RWPE2 (cell line): ENCODE measurements at regions not wholly inside any gene's neighbourhood (a gene's known extent, or its start where the extent isn't known, plus 50 kb on each side); places are given as distances from the start of the nearest gene placed in this dataset.
A peak's percentile ranks its signal among the peaks of the same experiment; 100 is the strongest.

Source experiments
- ATAC-seq: fragments of 200-7000 bp; cut with Tn5 transposase; 3 replicates; pipeline ENCODE4 v1.9.1; 2021; ENCODE audit warnings: low read depth
- DNase-seq: peaks from one replicate; pipeline ENCODE4 v3.0.0-alpha.2; 2020; ENCODE audit warnings: low spot score
- H3K27ac ChIP-seq: fragments of 450-650 bp; 2 replicates; pipeline ENCODE4 v1.5.1; 2017; ENCODE audit warnings: mild to moderate bottlenecking; ENCODE audit not compliant: poor library complexity, severe bottlenecking
- H3K27me3 ChIP-seq: fragments of 250-450 bp; sonication (Bioruptor Pico); 2 replicates; pipeline ENCODE4 v1.5.1; 2021; ENCODE audit warnings: mild to moderate bottlenecking, moderate library complexity; ENCODE audit not compliant: insufficient read depth, poor library complexity, severe bottlenecking
- H3K36me3 ChIP-seq: fragments of 250-450 bp; sonication (Bioruptor Pico); 2 replicates; pipeline ENCODE4 v1.5.1; 2020; ENCODE audit warnings: low read depth, mild to moderate bottlenecking, moderate library complexity
- H3K4me1 ChIP-seq: fragments of 250-450 bp; sonication (Bioruptor Pico); 2 replicates; pipeline ENCODE4 v1.5.1; 2021; ENCODE audit warnings: mild to moderate bottlenecking, moderate library complexity; ENCODE audit not compliant: insufficient read depth, poor library complexity, severe bottlenecking
- H3K4me3 ChIP-seq: fragments of 250-450 bp; sonication (Bioruptor Pico); 2 replicates; pipeline ENCODE4 v1.5.1; 2021; ENCODE audit warnings: mild to moderate bottlenecking, moderate library complexity; ENCODE audit not compliant: severe bottlenecking
- H3K9me3 ChIP-seq: fragments of 250-450 bp; sonication (Bioruptor Pico); 2 replicates; pipeline ENCODE4 v1.5.1; 2021; ENCODE audit warnings: mild to moderate bottlenecking, moderate library complexity; ENCODE audit not compliant: severe bottlenecking
- CTCF ChIP-seq: fragments of 450-650 bp; IDR thresholded peaks from one replicate; pipeline ENCODE4 v1.5.1; 2017; ENCODE audit warnings: mild to moderate bottlenecking, moderate library complexity; ENCODE audit not compliant: poor library complexity, severe bottlenecking

GRCh38 chr5:156093024-156093423, 233.9 kb upstream of the SGCD start:
- Histone ChIP-seq H3K27me3 (no peaks in the 10 kb centered on the region), H3K4me3 (no peak overlapping the region), H3K4me1 (no peaks in the 10 kb centered on the region), H3K27ac (no peak overlapping the region), H3K36me3 (no peaks in the 10 kb centered on the region; the same call in 1 of the 2 replicates), H3K9me3 (no peaks in the 10 kb centered on the region)
- DNase-seq = no peak
- no peak for ATAC-seq
- TF ChIP-seq CTCF = no peak

DNA sequence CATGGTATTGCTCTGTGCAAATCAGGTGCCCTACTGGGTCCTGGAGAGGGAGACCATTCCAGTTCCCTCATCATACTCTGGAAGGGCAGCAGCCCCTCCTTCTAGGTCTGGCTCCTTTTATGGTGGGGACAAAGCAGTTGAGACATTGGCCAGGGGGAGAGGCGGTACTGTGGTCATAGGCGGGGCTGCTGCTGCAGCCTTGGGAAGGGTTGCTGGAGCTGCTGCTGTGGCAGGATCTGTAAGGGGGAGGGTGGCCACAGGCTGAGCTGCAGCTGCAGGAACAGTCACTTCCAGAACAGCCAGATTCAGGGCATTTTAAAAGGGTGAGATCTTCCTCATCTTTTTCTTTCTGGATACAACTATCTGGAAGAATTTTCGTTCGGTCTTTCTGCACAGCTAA, 233.0 kb upstream of the SGCD start:
- Histone ChIP-seq H3K4me1 (no peaks in the 10 kb centered on the region), H3K4me3 (no peak overlapping the region), H3K36me3 (no peaks in the 10 kb centered on the region; the same call in 1 of the 2 replicates), H3K9me3 (no peaks in the 10 kb centered on the region), H3K27me3 (no peaks in the 10 kb centered on the region), H3K27ac (no peak overlapping the region)
- TF ChIP-seq CTCF = no peak
- ATAC-seq (no peak), DNase-seq (no peak)

- ATAC-seq (no peak), DNase-seq (no peak)
- H3K36me3 ChIP-seq = no peaks in the 10 kb centered on the region; the same call in 1 of the 2 replicates
- no peak overlapping the region for H3K27ac ChIP-seq
- H3K27me3 ChIP-seq = no peaks in the 10 kb centered on the region
- H3K4me3 ChIP-seq = no peak overlapping the region
- no peaks in the 10 kb centered on the region for H3K4me1 ChIP-seq
- H3K9me3 ChIP-seq = peaks cover 2% of the 10 kb centered on the region
- no peak for TF ChIP-seq CTCF
Measured at GRCh38 chr5:156095709-156096241, 231.2 kb upstream of the SGCD start.

DNA sequence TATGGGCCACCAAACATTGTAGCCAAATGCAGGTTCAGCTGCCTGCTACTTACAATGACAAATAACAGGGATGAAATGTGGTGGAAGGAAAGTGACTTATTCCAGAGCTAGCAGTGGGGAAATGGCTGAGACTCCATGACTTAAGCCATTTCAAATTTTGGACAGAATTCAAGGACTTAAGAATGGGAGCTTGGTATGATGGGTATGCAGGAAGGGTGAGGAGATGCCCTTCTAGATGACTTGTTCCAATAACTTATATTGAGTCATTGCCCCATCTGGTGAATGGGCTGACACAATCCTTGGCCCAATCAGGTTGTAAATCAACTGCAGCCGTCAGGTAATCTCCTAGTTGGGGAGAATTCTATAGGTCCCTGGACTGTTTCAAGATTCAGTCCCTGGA, 230.7 kb upstream of the SGCD start:
- peak; percentile 31; the same call in 1 of the 3 replicates for ATAC-seq
- no peak for DNase-seq
- TF ChIP-seq CTCF = no peak

DNA sequence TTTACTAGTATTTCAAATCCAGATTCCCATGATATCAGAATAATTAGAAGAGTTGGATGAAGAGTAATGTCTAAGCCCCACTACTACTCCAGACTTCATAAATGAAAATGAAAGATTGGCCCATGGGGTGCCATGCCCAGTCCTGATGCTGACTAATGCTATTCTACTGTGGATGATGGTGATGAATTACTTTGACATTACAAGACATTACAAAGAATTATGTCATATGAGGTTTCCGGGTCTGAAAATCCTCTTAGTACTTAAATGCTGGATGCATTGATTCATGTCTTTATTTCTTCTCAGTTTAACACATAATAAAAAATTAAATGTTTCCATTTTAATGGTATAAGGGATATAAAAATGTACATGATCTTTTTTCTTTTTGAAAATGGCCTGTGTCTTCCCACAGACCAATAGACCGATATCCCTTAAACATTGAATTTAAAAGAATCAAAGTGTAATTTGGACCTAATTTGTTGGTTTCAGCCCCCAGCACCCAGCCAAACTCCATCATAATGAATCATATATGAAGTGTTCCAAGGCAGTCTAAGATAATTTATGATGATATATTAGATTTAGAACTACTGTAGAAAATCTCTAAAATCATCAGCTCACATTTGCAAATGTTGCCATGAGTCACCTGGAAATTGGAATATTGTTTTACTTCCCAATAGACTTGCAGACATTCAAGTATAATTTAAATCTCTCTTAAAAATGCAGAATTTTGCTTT, 223.6 kb upstream of the SGCD start:
- ATAC-seq (peak; percentile 97), DNase-seq (no peak)
- Histone ChIP-seq H3K36me3 (no peaks in the 10 kb centered on the region), H3K27ac (peak overlapping the region; percentile 72), H3K27me3 (peaks cover 4% of the 10 kb centered on the region), H3K4me1 (no peaks in the 10 kb centered on the region), H3K9me3 (peaks cover 4% of the 10 kb centered on the region), H3K4me3 (no peak overlapping the region)
- no peak for TF ChIP-seq CTCF

More for the DNA sequence above, 230.7 kb upstream of the SGCD start:
- Histone ChIP-seq H3K4me3 (no peak overlapping the region), H3K27me3 (peaks cover under 1% of the 10 kb centered on the region), H3K4me1 (no peaks in the 10 kb centered on the region), H3K36me3 (no peaks in the 10 kb centered on the region; the same call in 1 of the 2 replicates), H3K27ac (no peak overlapping the region), H3K9me3 (peaks cover 2% of the 10 kb centered on the region)
